Heart left ventricle (tissue), 16 donors: ENCODE measurements at regions not wholly inside any gene's neighbourhood (a gene's known extent, or its start where the extent isn't known, plus 50 kb on each side); places are given as distances from the start of the nearest gene placed in this dataset.

Experiments
- ATAC-seq, 4 donors: fragments of 200-7000 bp; cut with Tn5 transposase; one replicate each; pipeline ENCODE4 v1.9.1; 2020 to 2022; ENCODE audit warnings: moderate library complexity in 4 of 4, mild to moderate bottlenecking in 3 of 4, moderate number of reproducible peaks in 1 of 4
- DNase-seq, 5 donors: peaks; one replicate each; pipeline ENCODE4 v3.0.0-alpha.2; 2020
- H3K27ac ChIP-seq, 12 donors: fragments of 200-600 bp; sonication (generic) in 4 of 12; one replicate each; pipeline versions ENCODE4 v1.5.0 to v1.8.0; 2016 to 2022; ENCODE audit warnings: mild to moderate bottlenecking in 2 of 12
- H3K27me3 ChIP-seq, 9 donors: fragments of 200-600 bp; sonication (generic) in 2 of 9; one replicate each; pipeline versions ENCODE4 v1.5.1 to v1.8.0; 2016 to 2022; ENCODE audit warnings: mild to moderate bottlenecking in 3 of 9
- H3K36me3 ChIP-seq, 9 donors: fragments of 200-600 bp; sonication (generic) in 2 of 9; one replicate each; pipeline versions ENCODE4 v1.5.0 to v1.8.0; 2018 to 2022; ENCODE audit warnings: mild to moderate bottlenecking in 2 of 9
- H3K4me1 ChIP-seq, 12 donors: fragments of 200-600 bp; sonication (generic) in 4 of 12; one replicate each; pipeline versions ENCODE4 v1.5.0 to v1.8.0; 2016 to 2022; ENCODE audit warnings: mild to moderate bottlenecking in 3 of 12
- H3K4me3 ChIP-seq, 12 donors: fragments of 200-600 bp; sonication (generic) in 4 of 12; one replicate each; pipeline versions ENCODE4 v1.5.0 to v1.8.0; 2017 to 2022; ENCODE audit warnings: mild to moderate bottlenecking in 9 of 12, moderate library complexity in 4 of 12
- H3K9me3 ChIP-seq, 12 donors: fragments of 200-600 bp; sonication (generic) in 4 of 12; one replicate each; pipeline versions ENCODE4 v1.5.0 to v1.8.0; 2016 to 2022; ENCODE audit warnings: mild to moderate bottlenecking in 1 of 12
- CTCF ChIP-seq, 12 donors: fragments of 200-600 bp; sonication (generic) in 4 of 12; IDR thresholded peaks; one replicate each; pipeline versions ENCODE4 v1.5.0 to v1.8.0; 2018 to 2022; ENCODE audit warnings: antibody characterized with exemption in 12 of 12, mild to moderate bottlenecking in 5 of 12
- POLR2A ChIP-seq, 2 donors: fragments of 450-650 bp; IDR thresholded peaks; one replicate each; pipeline ENCODE4 v1.6.1; 2017; ENCODE audit warnings: antibody characterized with exemption in 2 of 2, mild to moderate bottlenecking in 2 of 2, moderate library complexity in 2 of 2
- WGBS, 4 donors: extraction: QIAGEN DNeasy Blood & Tissue Kit in 2 of 4; methylation state at CpG; one replicate each; pipeline versions ENCODE4 v1.1.5 to v1.1.7; 2013 to 2018; 5-methylcytosine and 5-hydroxymethylcytosine counted together
- intact Hi-C, 10 donors: fragments of 100-400 bp; cut with DNase I; formaldehyde crosslinking; loops; one replicate each; pipeline versions ENCODE4 v1.11.1 to v1.14.2; 2022
- donor health status: ischemic (EF 13 %, LVEDD 7.1; RV severe dilation, severe dysfunction).
- donor health status: healthy with polysubstance abuse.
- donor health status: DM: no; HTN: yes; CAD: no.
- donor health status: DM: no; HTN: no; CAD: no.
- donor health status: ischemic (EF 25% LVEDD 6.9; RV normal size, moderate dysfunction).
- donor health status: ischemic (EF 25% LVEDD 5.7; RV mildly dilated, moderate dysfunction).
- donor health status: healthy.
- donor health status: DM: yes; HTN: yes; CAD: no.
- donor health status: ischemic (EF 35%, LVEDD 5.7; RV mildly dilated, moderate dysfunction).
- donor health status: nonischemic (EF 11% LVEDD 7.7; RV severe dilation, severe dysfunction).
- donor health status: DM: yes; HTN: yes; CAD: no.
- donor health status: PGD.
- donor health status: ischemic (EF 29% LVEDD 5.4; RV normal size, mild dysfunction).
- donor health status: nonischemic (EF 23%, LVEDD 6.1; RV moderate dilation, normal function).

- no peak for DNase-seq
- WGBS, 4 donors: 68 to 79% (median 74%) methylated on average over 7 of the region's 7 CpGs
- Histone ChIP-seq H3K36me3 (no peaks in the 10 kb centered on the region), H3K27ac (peak overlapping the region in 11 of 12 donors; percentile 20 to 73 (median 56)), H3K27me3 (peaks cover 0 to 6% (median 0%) of the 10 kb centered on the region in 9 donors), H3K9me3 (no peaks in the 10 kb centered on the region), H3K4me3 (peak overlapping the region in 6 of 12 donors; percentile 7 to 46 (median 28)), H3K4me1 (peaks cover 0 to 11% (median 0%) of the 10 kb centered on the region in 12 donors)
- no peak for ATAC-seq
- intact Hi-C loops: no loop called here
- TF ChIP-seq CTCF (IDR thresholded peaks at IDR 0.05): no peak
- no peak for TF ChIP-seq POLR2A (IDR thresholded peaks at IDR 0.05)
Observed at GRCh38 chr9:86795047-86795442, 152.3 kb downstream of the GAS1 start.

- Histone ChIP-seq H3K9me3 (no peaks in the 10 kb centered on the region), H3K36me3 (no peaks in the 10 kb centered on the region), H3K27ac (peak overlapping the region in 11 of 12 donors; percentile 20 to 73 (median 56)), H3K4me1 (peaks cover 0 to 11% (median 0%) of the 10 kb centered on the region in 12 donors), H3K27me3 (peaks cover 0 to 6% (median 0%) of the 10 kb centered on the region in 9 donors), H3K4me3 (peak overlapping the region in 5 of 12 donors; percentile 16 to 46 (median 30))
- no peak for TF ChIP-seq CTCF (IDR thresholded peaks at IDR 0.05)
- no peak for TF ChIP-seq POLR2A (IDR thresholded peaks at IDR 0.05)
- peak in 2 of 4 donors; percentile 32 to 53 for ATAC-seq
- WGBS, 4 donors: 60 to 75% (median 64%) methylated on average over 3 of the region's 3 CpGs
- DNase-seq: no peak
- intact Hi-C loops: no loop called here
Observed at GRCh38 chr9:86794391-86795046, 152.8 kb downstream of the GAS1 start.

- no peak overlapping the region for H3K27ac ChIP-seq
- ATAC-seq (no peak), DNase-seq (no peak)
- no peaks in the 10 kb centered on the region for H3K36me3 ChIP-seq
- WGBS, 4 donors: 80 to 88% (median 84%) methylated on average over 3 of the region's 3 CpGs
- no peak overlapping the region for H3K4me3 ChIP-seq
- intact Hi-C loops: no loop called here
- H3K9me3 ChIP-seq: no peaks in the 10 kb centered on the region
- H3K4me1 ChIP-seq: peaks cover 0 to 11% (median 0%) of the 10 kb centered on the region in 12 donors
- TF ChIP-seq POLR2A (IDR thresholded peaks at IDR 0.05) (no peak), CTCF (IDR thresholded peaks at IDR 0.05) (no peak)
- peaks cover 0 to 6% (median 0%) of the 10 kb centered on the region in 9 donors for H3K27me3 ChIP-seq
Observed at GRCh38 chr9:86792136-86792535, 155.2 kb downstream of the GAS1 start.

- Histone ChIP-seq H3K9me3 (no peaks in the 10 kb centered on the region), H3K4me3 (no peak overlapping the region), H3K36me3 (no peaks in the 10 kb centered on the region), H3K4me1 (peaks cover 0 to 9% (median 0%) of the 10 kb centered on the region in 12 donors), H3K27me3 (peaks cover 0 to 6% (median 0%) of the 10 kb centered on the region in 9 donors), H3K27ac (no peak overlapping the region)
- 88 to 94% (median 92%) methylated on average over 4 of the region's 4 CpGs for WGBS, 4 donors
- ATAC-seq (no peak), DNase-seq (no peak)
- no peak for TF ChIP-seq CTCF (IDR thresholded peaks at IDR 0.05)
- no peak for TF ChIP-seq POLR2A (IDR thresholded peaks at IDR 0.05)
- intact Hi-C loops: no loop called here
Observed at GRCh38 chr9:86790805-86791204, 156.5 kb downstream of the GAS1 start.
